ENCODE measurements at regions not wholly inside any gene's neighbourhood (a gene's known extent, or its start where the extent isn't known, plus 50 kb on each side); places are given as distances from the start of the nearest gene placed in this dataset.
A peak's percentile ranks its signal among the peaks of the same experiment; 100 is the strongest.

DNA sequence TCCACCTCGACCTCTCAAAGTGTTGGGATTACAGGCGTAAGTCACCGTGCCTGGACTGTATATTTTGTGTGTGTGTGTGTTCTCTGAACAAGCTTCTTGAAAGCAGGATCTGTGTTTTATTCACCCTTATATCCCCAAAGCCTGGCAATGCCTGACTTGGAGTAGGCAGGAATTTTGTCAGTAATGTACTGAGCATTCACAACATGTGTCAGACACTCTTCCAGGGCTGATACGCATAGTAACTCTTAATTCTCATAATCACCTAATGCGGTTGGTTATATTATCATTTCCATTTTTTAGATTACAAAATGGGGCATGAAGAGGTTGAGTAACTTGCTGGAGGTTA is 50.4 kb upstream of the PLEKHG3 start:
- peaks cover 6 to 30% (median 16%) of the 10 kb centered on the region in 4 donors for H3K4me1 ChIP-seq (ENCODE audit: control insufficient read depth in 4 of 4, insufficient read depth in 4 of 4, low read length in 3 of 4)
- H3K4me3 ChIP-seq (ENCODE audit: low read depth in 1 of 3, low read length in 3 of 3), result no peak overlapping the region
- no peaks in the 10 kb centered on the region for H3K36me3 ChIP-seq (ENCODE audit: control insufficient read depth in 4 of 4, insufficient read depth in 3 of 4, low read depth in 1 of 4, low read length in 3 of 4)
- no peak for DNase-seq (ENCODE audit: low spot score)
- no peaks in the 10 kb centered on the region for H3K27me3 ChIP-seq (ENCODE audit: control insufficient read depth in 4 of 4, insufficient read depth in 4 of 4, low read length in 3 of 4)
- peak overlapping the region; percentile 69 to 79 for H3K27ac ChIP-seq (ENCODE audit: low read depth in 1 of 2, low read length in 2 of 2)
- H3K9me3 ChIP-seq (ENCODE audit: control insufficient read depth in 4 of 4, low read length in 3 of 4), result no peaks in the 10 kb centered on the region
- TF ChIP-seq ZBTB33 (IDR thresholded peaks at IDR 0.05) (no peak), YY1 (IDR thresholded peaks at IDR 0.05) (no peak), TAF1 (conservative IDR thresholded peaks at IDR 0.05) (no peak), RAD21 (IDR thresholded peaks at IDR 0.05) (no peak), FOXA1 (IDR thresholded peaks at IDR 0.05) (no peak), HNF4G (IDR thresholded peaks at IDR 0.05) (no peak), SP1 (IDR thresholded peaks at IDR 0.05) (no peak), REST (IDR thresholded peaks at IDR 0.05) (no peak), FOXA2 (IDR thresholded peaks at IDR 0.05) (no peak), GABPA (IDR thresholded peaks at IDR 0.05 in 1 of 2, conservative IDR thresholded peaks at IDR 0.05 in 1 of 2) (no peak), NR2F2 (IDR thresholded peaks at IDR 0.05) (no peak), EGR1 (IDR thresholded peaks at IDR 0.05; ENCODE audit: low read depth in 2 of 2) (no peak), RXRA (IDR thresholded peaks at IDR 0.05) (no peak)
- TF ChIP-seq, protein P1, sequence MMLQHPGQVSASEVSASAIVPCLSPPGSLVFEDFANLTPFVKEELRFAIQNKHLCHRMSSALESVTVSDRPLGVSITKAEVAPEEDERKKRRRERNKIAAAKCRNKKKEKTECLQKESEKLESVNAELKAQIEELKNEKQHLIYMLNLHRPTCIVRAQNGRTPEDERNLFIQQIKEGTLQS (IDR thresholded peaks at IDR 0.05), result no peak
- H3K9ac ChIP-seq (ENCODE audit: low read depth in 1 of 2, low read length in 2 of 2), result no peak overlapping the region
- WGBS, result 91% methylated on average over 5 of the region's 5 CpGs

DNA sequence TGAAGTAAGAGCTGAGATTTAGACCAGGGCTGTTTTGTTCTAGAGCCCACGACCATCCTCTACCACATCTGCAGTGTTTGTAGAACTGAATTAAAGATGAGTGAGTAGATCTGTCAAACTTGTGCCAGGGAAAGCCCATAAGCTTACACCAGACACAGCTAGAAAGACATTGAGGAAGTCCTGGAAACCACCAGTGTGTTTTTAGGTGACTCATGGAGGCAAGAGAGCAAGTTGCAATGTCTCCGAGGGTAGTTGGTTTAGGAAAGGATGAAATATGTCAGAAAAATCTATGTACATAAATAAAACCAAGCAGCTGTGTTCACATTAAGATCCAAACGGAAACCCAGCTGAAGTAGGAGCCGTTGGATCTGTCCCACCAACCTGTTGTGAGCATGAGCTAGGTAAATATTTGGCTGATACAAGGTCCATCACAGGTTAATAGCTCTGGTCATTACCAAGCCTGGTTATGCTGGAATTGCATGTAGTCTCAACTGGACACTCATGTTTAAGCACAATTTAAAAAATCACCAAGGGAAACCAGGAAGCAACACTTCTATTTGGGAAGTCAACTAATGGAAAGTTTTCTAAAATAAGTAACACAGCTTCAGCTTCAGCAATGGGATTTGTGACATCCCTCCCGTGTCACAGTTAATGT is 49.9 kb upstream of the PLEKHG3 start:
- Histone ChIP-seq H3K27me3 (ENCODE audit: control insufficient read depth in 4 of 4, insufficient read depth in 4 of 4, low read length in 3 of 4) (no peaks in the 10 kb centered on the region), H3K4me1 (ENCODE audit: control insufficient read depth in 4 of 4, insufficient read depth in 4 of 4, low read length in 3 of 4) (peaks cover 6 to 26% (median 15%) of the 10 kb centered on the region in 4 donors), H3K4me3 (ENCODE audit: low read depth in 1 of 3, low read length in 3 of 3) (no peak overlapping the region), H3K27ac (ENCODE audit: low read depth in 1 of 2, low read length in 2 of 2) (peak overlapping the region; percentile 69 to 79), H3K9ac (ENCODE audit: low read depth in 1 of 2, low read length in 2 of 2) (no peak overlapping the region), H3K36me3 (ENCODE audit: control insufficient read depth in 4 of 4, insufficient read depth in 3 of 4, low read depth in 1 of 4, low read length in 3 of 4) (no peaks in the 10 kb centered on the region), H3K9me3 (ENCODE audit: control insufficient read depth in 4 of 4, low read length in 3 of 4) (no peaks in the 10 kb centered on the region)
- no peak for DNase-seq (ENCODE audit: low spot score)
- 13% methylated on average over 5 of the region's 5 CpGs for WGBS
- TF ChIP-seq YY1 (IDR thresholded peaks at IDR 0.05) (peak; percentile 66), EGR1 (IDR thresholded peaks at IDR 0.05; ENCODE audit: low read depth in 2 of 2) (peak in 1 of 2 donors; percentile 40), HNF4A (conservative IDR thresholded peaks at IDR 0.05) (peak; percentile 83 to 84), RAD21 (IDR thresholded peaks at IDR 0.05) (peak in 1 of 2 donors; percentile 38), REST (IDR thresholded peaks at IDR 0.05) (peak; percentile 79), ZBTB33 (IDR thresholded peaks at IDR 0.05) (no peak), SP1 (IDR thresholded peaks at IDR 0.05) (peak; percentile 96), NR2F2 (IDR thresholded peaks at IDR 0.05) (no peak), JUND (IDR thresholded peaks at IDR 0.05) (peak; percentile 46 to 62), FOXA2 (IDR thresholded peaks at IDR 0.05) (peak; percentile 74), FOXA1 (IDR thresholded peaks at IDR 0.05) (peak; percentile 59), RXRA (IDR thresholded peaks at IDR 0.05) (peak; percentile 51 to 81), TAF1 (conservative IDR thresholded peaks at IDR 0.05) (peak; percentile 45)
- TF ChIP-seq, protein P2, sequence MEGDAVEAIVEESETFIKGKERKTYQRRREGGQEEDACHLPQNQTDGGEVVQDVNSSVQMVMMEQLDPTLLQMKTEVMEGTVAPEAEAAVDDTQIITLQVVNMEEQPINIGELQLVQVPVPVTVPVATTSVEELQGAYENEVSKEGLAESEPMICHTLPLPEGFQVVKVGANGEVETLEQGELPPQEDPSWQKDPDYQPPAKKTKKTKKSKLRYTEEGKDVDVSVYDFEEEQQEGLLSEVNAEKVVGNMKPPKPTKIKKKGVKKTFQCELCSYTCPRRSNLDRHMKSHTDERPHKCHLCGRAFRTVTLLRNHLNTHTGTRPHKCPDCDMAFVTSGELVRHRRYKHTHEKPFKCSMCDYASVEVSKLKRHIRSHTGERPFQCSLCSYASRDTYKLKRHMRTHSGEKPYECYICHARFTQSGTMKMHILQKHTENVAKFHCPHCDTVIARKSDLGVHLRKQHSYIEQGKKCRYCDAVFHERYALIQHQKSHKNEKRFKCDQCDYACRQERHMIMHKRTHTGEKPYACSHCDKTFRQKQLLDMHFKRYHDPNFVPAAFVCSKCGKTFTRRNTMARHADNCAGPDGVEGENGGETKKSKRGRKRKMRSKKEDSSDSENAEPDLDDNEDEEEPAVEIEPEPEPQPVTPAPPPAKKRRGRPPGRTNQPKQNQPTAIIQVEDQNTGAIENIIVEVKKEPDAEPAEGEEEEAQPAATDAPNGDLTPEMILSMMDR (IDR thresholded peaks at IDR 0.05; ENCODE audit: low read depth, low read length, missing input control), result no peak

All from liver (tissue), 8 donors.